Vagina (tissue), 2 donors: ENCODE measurements at regions not wholly inside any gene's neighbourhood (a gene's known extent, or its start where the extent isn't known, plus 50 kb on each side); places are given as distances from the start of the nearest gene placed in this dataset.
"Not testable (repeated sequence)": the region's sequence is repeated elsewhere in the genome, so short reads cannot be mapped to it uniquely, and the experiment has no call there.

Experiments
- DNase-seq, 2 donors: peaks; one replicate each; pipeline ENCODE4 v3.0.0-alpha.2; 2017; ENCODE audit errors: extremely low spot score in 2 of 2
- H3K27ac ChIP-seq: fragments of 200-600 bp; sonication (generic); one replicate; pipeline ENCODE4 v1.5.1; 2019
- H3K27me3 ChIP-seq: fragments of 200-600 bp; sonication (generic); one replicate; pipeline ENCODE4 v1.5.1; 2019
- H3K36me3 ChIP-seq, 2 donors: fragments of 200-600 bp; sonication (generic); one replicate each; pipeline ENCODE4 v1.5.1; 2017 to 2019
- H3K4me1 ChIP-seq: fragments of 200-600 bp; sonication (generic); one replicate; pipeline ENCODE4 v1.5.1; 2019
- H3K4me3 ChIP-seq, 2 donors: fragments of 200-600 bp; sonication (generic); 1 replicate in 1 of 2; 2 replicates in 1 of 2; pipeline ENCODE4 v1.5.1; 2016 to 2019
- H3K9me3 ChIP-seq: fragments of 200-600 bp; sonication (generic); one replicate; pipeline ENCODE4 v1.5.1; 2019
- POLR2A ChIP-seq, 2 donors: fragments of 450-650 bp; IDR thresholded peaks; one replicate each; pipeline ENCODE4 v1.6.1; 2017; ENCODE audit warnings: antibody characterized with exemption in 2 of 2, mild to moderate bottlenecking in 2 of 2, moderate library complexity in 2 of 2
- POLR2AphosphoS5 ChIP-seq, 2 donors: sonication (generic); formaldehyde crosslinking; IDR thresholded peaks; one replicate each; pipeline ENCODE4 v1.9.0; 2017; ENCODE audit warnings: antibody characterized with exemption in 2 of 2, mild to moderate bottlenecking in 2 of 2, low read depth in 1 of 2; ENCODE audit not compliant: insufficient read depth in 1 of 2
- intact Hi-C: fragments of 100-400 bp; cut with DNase I; formaldehyde crosslinking; loops from one replicate; pipeline ENCODE4 v1.15.1; 2023
- TF ChIP-seq, protein P1 (sequence below), 3 experiments: fragments of 450-650 bp in 2 of 3; fragments of 200-600 bp in 1 of 3; sonication (generic) in 1 of 3; IDR thresholded peaks; one replicate each; pipeline ENCODE4 v1.5.1; 2017 to 2019; ENCODE audit warnings: antibody characterized with exemption in 3 of 3, mild to moderate bottlenecking in 2 of 3, moderate library complexity in 2 of 3

DNA sequence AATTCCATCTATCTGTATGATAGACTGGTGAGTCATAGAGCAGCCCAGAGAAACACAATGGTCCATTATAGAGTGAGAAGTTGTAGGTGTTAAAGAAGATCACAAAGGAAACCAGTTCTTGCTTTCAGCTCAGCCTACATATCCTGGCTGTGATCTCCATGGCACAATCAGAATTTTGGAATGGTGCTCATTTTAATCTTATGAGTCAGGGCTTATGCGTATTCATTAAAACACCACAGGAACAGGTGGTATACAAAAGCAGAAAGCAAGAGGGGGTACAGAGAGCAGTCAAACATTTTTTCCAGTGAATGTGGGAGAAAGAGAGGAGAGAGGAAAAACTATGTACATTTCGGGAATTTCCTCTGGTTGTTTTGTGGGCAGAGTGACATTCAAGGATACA is 126.9 kb downstream of the MFAP3L start:
- Histone ChIP-seq H3K4me1 (no peaks in the 10 kb centered on the region), H3K27me3 (no peaks in the 10 kb centered on the region), H3K9me3 (no peaks in the 10 kb centered on the region), H3K4me3 (no peak overlapping the region), H3K27ac (no peak overlapping the region), H3K36me3 (no peaks in the 10 kb centered on the region)
- no peak for DNase-seq
- TF ChIP-seq, protein P1, sequence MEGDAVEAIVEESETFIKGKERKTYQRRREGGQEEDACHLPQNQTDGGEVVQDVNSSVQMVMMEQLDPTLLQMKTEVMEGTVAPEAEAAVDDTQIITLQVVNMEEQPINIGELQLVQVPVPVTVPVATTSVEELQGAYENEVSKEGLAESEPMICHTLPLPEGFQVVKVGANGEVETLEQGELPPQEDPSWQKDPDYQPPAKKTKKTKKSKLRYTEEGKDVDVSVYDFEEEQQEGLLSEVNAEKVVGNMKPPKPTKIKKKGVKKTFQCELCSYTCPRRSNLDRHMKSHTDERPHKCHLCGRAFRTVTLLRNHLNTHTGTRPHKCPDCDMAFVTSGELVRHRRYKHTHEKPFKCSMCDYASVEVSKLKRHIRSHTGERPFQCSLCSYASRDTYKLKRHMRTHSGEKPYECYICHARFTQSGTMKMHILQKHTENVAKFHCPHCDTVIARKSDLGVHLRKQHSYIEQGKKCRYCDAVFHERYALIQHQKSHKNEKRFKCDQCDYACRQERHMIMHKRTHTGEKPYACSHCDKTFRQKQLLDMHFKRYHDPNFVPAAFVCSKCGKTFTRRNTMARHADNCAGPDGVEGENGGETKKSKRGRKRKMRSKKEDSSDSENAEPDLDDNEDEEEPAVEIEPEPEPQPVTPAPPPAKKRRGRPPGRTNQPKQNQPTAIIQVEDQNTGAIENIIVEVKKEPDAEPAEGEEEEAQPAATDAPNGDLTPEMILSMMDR (IDR thresholded peaks at IDR 0.05) = no peak
- no peak for TF ChIP-seq POLR2A (IDR thresholded peaks at IDR 0.05)
- no peak for TF ChIP-seq POLR2AphosphoS5 (IDR thresholded peaks at IDR 0.05; ENCODE audit: insufficient read depth in 1 of 2, low read depth in 1 of 2)
- intact Hi-C loops = no loop called here

DNA sequence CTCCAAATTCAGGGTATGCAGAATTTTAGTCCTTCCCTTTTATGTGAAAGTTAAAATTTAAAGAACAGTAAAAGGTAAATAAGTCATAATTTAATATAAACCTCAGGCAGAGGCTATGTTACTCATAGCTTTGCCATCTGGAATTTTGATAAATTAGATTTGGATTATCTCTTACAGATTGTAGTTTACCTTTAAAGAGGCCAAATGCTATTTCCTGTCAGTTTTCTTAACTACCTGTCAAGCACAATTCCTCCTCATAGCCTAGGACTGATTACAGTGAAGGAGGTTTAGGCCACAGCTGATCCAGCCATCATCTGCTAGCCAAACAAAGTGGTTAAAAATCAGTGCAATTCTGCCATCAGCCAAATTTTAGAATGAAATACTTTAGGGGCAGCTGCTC is 128.1 kb downstream of the MFAP3L start:
- no peak overlapping the region for H3K27ac ChIP-seq
- no peak for DNase-seq
- intact Hi-C loops = no loop called here
- H3K36me3 ChIP-seq = no peaks in the 10 kb centered on the region
- H3K27me3 ChIP-seq = no peaks in the 10 kb centered on the region
- no peak overlapping the region for H3K4me3 ChIP-seq
- no peaks in the 10 kb centered on the region for H3K9me3 ChIP-seq
- H3K4me1 ChIP-seq = no peaks in the 10 kb centered on the region
- TF ChIP-seq, protein P1 (IDR thresholded peaks at IDR 0.05) = no peak
- no peak for TF ChIP-seq POLR2AphosphoS5 (IDR thresholded peaks at IDR 0.05; ENCODE audit: insufficient read depth in 1 of 2, low read depth in 1 of 2)
- TF ChIP-seq POLR2A (IDR thresholded peaks at IDR 0.05) = no peak

DNA sequence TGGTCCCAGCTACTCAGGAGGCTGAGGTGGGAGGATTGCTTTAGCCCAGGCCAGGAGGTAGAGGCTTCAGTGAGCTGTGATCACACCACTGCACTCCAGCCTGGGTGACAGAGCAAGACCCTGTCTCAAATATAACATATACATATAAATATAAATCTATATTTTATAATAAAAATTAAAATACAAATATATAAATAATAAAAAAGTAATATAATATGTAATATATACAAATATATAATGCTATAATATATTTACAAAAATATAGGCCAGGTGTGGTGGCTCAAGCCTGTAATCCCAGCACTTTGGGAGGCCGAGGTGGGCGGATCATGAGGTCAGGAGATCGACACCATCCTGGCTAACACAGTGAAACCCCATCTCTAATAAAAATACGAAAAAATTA is 131.4 kb downstream of the MFAP3L start:
- DNase-seq, H3K9me3 ChIP-seq, H3K4me1 ChIP-seq, intact Hi-C loops, H3K4me3 ChIP-seq, H3K27me3 ChIP-seq, H3K27ac ChIP-seq, H3K36me3 ChIP-seq: not testable (repeated sequence)

DNA sequence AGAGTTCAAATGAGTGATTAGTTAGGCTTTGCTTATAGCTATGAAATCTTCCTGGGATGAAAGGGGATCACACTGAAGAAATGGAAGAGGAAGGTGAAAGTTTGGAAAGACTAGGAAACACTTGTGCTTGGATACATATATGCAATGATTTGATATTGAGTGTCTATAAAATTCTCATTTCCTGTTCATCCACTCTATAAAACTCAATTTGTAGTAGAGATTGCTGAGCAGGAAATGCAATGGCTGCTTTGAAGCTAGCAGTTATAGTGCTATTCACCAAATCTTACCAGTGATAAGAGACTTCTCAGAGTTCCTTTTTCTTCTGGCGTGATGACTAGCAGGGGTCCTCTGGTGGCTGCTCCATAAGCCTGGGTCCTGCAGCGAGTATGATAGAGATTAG is 128.1 kb upstream of the HPF1 start:
- intact Hi-C loops = no loop called here

DNA sequence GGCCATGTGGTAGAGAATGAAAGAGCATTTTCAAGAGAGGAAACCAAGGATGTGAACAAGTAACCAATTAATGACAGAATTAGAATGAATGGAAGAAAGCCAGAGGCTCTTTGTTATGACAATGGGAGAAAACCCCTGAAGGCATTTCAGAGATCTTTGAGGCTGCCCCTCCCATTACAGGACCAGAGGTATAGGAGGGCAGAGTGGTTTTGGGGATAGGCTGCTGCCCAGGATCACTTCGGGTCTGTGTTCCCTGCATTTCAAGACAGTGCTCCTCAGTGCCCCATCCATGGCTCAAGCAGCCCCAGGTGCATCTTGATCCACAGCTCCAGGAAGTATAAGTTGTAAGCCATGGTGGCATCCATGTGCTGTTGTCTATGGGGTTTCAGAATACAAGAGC is 124.0 kb upstream of the HPF1 start:
- Histone ChIP-seq H3K4me1 (no peaks in the 10 kb centered on the region), H3K27ac (no peak overlapping the region), H3K9me3 (no peaks in the 10 kb centered on the region), H3K4me3 (no peak overlapping the region), H3K27me3 (no peaks in the 10 kb centered on the region), H3K36me3 (no peaks in the 10 kb centered on the region)
- DNase-seq = no peak
- intact Hi-C loops = no loop called here
- TF ChIP-seq, protein P1 (IDR thresholded peaks at IDR 0.05) = no peak
- no peak for TF ChIP-seq POLR2AphosphoS5 (IDR thresholded peaks at IDR 0.05; ENCODE audit: insufficient read depth in 1 of 2, low read depth in 1 of 2)
- TF ChIP-seq POLR2A (IDR thresholded peaks at IDR 0.05) = no peak

More for the DNA sequence above, 128.1 kb upstream of the HPF1 start:
- no peak for TF ChIP-seq POLR2AphosphoS5 (IDR thresholded peaks at IDR 0.05; ENCODE audit: insufficient read depth in 1 of 2, low read depth in 1 of 2)
- TF ChIP-seq, protein P1 (IDR thresholded peaks at IDR 0.05) = no peak
- no peak for TF ChIP-seq POLR2A (IDR thresholded peaks at IDR 0.05)
- Histone ChIP-seq H3K4me3 (no peak overlapping the region), H3K27me3 (no peaks in the 10 kb centered on the region), H3K4me1 (no peaks in the 10 kb centered on the region), H3K9me3 (no peaks in the 10 kb centered on the region), H3K27ac (no peak overlapping the region), H3K36me3 (no peaks in the 10 kb centered on the region)
- DNase-seq = no peak

DNA sequence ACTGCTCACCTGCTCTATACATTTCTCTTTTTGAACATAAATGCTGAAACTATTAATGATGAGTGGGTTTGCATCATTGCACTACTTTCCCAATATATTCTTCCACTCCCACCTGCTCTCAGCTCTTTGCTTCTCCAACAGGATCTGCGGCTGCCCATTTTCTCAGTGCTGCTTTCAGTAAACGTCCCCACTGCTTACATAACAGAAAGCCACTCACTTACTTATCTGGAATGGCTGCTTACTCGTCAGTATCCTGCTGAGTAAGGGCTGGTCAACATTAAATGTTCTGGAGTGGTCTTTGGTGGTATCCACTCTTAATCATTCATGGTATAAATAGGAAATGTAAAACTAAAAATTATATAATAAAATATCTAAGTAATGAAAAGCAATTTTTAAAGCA is 112.8 kb upstream of the HPF1 start:
- Histone ChIP-seq H3K4me3 (no peak overlapping the region), H3K4me1 (no peaks in the 10 kb centered on the region), H3K9me3 (no peaks in the 10 kb centered on the region), H3K36me3 (no peaks in the 10 kb centered on the region), H3K27ac (no peak overlapping the region), H3K27me3 (no peaks in the 10 kb centered on the region)
- DNase-seq = no peak
- intact Hi-C loops = no loop called here
- no peak for TF ChIP-seq POLR2AphosphoS5 (IDR thresholded peaks at IDR 0.05; ENCODE audit: insufficient read depth in 1 of 2, low read depth in 1 of 2)
- TF ChIP-seq, protein P1 (IDR thresholded peaks at IDR 0.05) = no peak
- TF ChIP-seq POLR2A (IDR thresholded peaks at IDR 0.05) = no peak
